ENCODE measurements at regions not wholly inside any gene's neighbourhood (a gene's known extent, or its start where the extent isn't known, plus 50 kb on each side); places are given as distances from the start of the nearest gene placed in this dataset.

DNA sequence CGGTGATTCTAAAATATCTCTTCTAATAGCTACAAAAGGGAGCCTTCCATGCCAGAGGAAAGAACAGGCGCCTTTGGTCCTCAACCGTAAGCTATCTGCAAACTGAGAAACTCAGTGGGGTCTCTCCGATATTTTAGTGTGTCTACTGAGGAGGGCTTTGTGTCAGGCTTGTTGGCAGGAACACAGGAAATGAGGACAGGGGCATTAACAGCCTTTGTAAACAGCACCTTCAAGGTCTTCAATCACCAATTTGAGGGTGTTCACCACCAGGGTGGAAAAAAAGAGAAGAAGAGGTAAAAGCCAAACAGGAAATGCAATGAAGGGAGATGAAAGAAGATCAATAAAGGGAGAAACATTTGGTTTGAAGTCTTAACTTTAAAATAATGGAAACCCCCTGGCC lies 580.1 kb upstream of the SALL1 start:
- no CpG with 5 or more reads among the region's 4 CpGs for WGBS, 2 experiments (ENCODE audit: extremely low coverage in 2 of 2, insufficient read length in 1 of 2)
- Histone ChIP-seq H3K23ac (ENCODE audit: low read depth, low read length) (no peak overlapping the region), H3K14ac (replicated peaks; ENCODE audit: low read depth, low read length) (no peak overlapping the region), H3K36me3 (ENCODE audit: control insufficient read depth, insufficient read depth, low read length) (no peaks in the 10 kb centered on the region), H3K9me3 (ENCODE audit: control insufficient read depth, insufficient read depth, low read length) (no peaks in the 10 kb centered on the region), H4K91ac (ENCODE audit: insufficient read depth, low read depth, low read length) (no peak overlapping the region), H2BK5ac (ENCODE audit: low read depth, low read length, poor library complexity, severe bottlenecking) (no peak overlapping the region), H2BK20ac (ENCODE audit: low read depth, low read length) (no peak overlapping the region), H3K4ac (ENCODE audit: low read depth, low read length) (no peak overlapping the region), H3K9me1 (ENCODE audit: insufficient read depth, low read length) (no peaks in the 10 kb centered on the region), H2BK15ac (ENCODE audit: low read depth, low read length) (no peak overlapping the region), H3K4me3 (ENCODE audit: insufficient read depth, low read depth, low read length) (no peak overlapping the region), H3K9ac (ENCODE audit: low read depth, low read length) (no peak overlapping the region), H3K4me2 (ENCODE audit: low read depth, low read length) (no peak overlapping the region), H3K27ac (ENCODE audit: insufficient read depth, low read length) (no peak overlapping the region), H3K79me1 (ENCODE audit: low read depth in 1 of 2, low read length in 2 of 2) (no peaks in the 10 kb centered on the region), H3K18ac (ENCODE audit: low read depth, low read length) (no peak overlapping the region), H3K27me3 (ENCODE audit: control insufficient read depth, insufficient read depth, low read length) (peaks cover 2% of the 10 kb centered on the region; the same call in 1 of the 2 replicates), H4K20me1 (ENCODE audit: insufficient read depth, low read length) (no peaks in the 10 kb centered on the region), H2BK120ac (ENCODE audit: low read depth, low read length) (no peak overlapping the region), H2AK9ac (replicated peaks; ENCODE audit: low read depth, low read length, poor library complexity) (no peak overlapping the region), H4K5ac (ENCODE audit: low read depth, low read length) (no peak overlapping the region), H2AFZ (replicated peaks; ENCODE audit: low read length, poor library complexity) (no peak overlapping the region), H2AK5ac (ENCODE audit: low read depth, low read length) (no peak overlapping the region), H4K8ac (ENCODE audit: low read depth in 2 of 2, low read length in 2 of 2) (no peak overlapping the region), H3K4me1 (ENCODE audit: control insufficient read depth, insufficient read depth, low read length) (no peaks in the 10 kb centered on the region), H3K56ac (ENCODE audit: extremely low read depth, insufficient read depth, low read length) (no peak overlapping the region)
- CTCF ChIA-PET = no interaction called here
- DNase-seq (no peak), ATAC-seq (ENCODE audit: low read depth) (no peak)
- no TSS peak for BruUV-seq (replicated peaks)
- POLR2A ChIA-PET (ENCODE audit: unreplicated experiment) = no interaction called here
- dilution Hi-C loops (cut with HindIII; ENCODE audit: low sequenced_read_pairs, unreplicated experiment) = no loop called here
- in situ Hi-C loops (cut with MboI; ENCODE audit: low sequenced_read_pairs) = no loop called here
- intact Hi-C loops (cut with micrococcal nuclease) = no loop called here
- TF ChIP-seq MAZ (IDR thresholded peaks at IDR 0.05; ENCODE audit: borderline replicate concordance, low read depth, low read length) (no peak), SMC3 (IDR thresholded peaks at IDR 0.05; ENCODE audit: low read depth, low read length) (no peak), NFE2L2 (IDR thresholded peaks at IDR 0.05; ENCODE audit: low read depth, low read length) (no peak), RAD21 (IDR thresholded peaks at IDR 0.05; ENCODE audit: low read length) (no peak), MAFK (IDR thresholded peaks at IDR 0.05; ENCODE audit: low read depth, low read length) (no peak)
- TF ChIP-seq, protein P1, sequence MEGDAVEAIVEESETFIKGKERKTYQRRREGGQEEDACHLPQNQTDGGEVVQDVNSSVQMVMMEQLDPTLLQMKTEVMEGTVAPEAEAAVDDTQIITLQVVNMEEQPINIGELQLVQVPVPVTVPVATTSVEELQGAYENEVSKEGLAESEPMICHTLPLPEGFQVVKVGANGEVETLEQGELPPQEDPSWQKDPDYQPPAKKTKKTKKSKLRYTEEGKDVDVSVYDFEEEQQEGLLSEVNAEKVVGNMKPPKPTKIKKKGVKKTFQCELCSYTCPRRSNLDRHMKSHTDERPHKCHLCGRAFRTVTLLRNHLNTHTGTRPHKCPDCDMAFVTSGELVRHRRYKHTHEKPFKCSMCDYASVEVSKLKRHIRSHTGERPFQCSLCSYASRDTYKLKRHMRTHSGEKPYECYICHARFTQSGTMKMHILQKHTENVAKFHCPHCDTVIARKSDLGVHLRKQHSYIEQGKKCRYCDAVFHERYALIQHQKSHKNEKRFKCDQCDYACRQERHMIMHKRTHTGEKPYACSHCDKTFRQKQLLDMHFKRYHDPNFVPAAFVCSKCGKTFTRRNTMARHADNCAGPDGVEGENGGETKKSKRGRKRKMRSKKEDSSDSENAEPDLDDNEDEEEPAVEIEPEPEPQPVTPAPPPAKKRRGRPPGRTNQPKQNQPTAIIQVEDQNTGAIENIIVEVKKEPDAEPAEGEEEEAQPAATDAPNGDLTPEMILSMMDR (conservative IDR thresholded peaks at IDR 0.05; ENCODE audit: low read depth, low read length) = no peak
- TF ChIP-seq, protein P2, sequence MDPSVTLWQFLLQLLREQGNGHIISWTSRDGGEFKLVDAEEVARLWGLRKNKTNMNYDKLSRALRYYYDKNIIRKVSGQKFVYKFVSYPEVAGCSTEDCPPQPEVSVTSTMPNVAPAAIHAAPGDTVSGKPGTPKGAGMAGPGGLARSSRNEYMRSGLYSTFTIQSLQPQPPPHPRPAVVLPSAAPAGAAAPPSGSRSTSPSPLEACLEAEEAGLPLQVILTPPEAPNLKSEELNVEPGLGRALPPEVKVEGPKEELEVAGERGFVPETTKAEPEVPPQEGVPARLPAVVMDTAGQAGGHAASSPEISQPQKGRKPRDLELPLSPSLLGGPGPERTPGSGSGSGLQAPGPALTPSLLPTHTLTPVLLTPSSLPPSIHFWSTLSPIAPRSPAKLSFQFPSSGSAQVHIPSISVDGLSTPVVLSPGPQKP (IDR thresholded peaks at IDR 0.05; ENCODE audit: borderline replicate concordance, low read depth, low read length) = no peak

Measured in IMR-90 (cell line).